OCI-M1 (cell line): ENCODE measurements at regions not wholly inside any gene's neighbourhood (a gene's known extent, or its start where the extent isn't known, plus 50 kb on each side); places are given as distances from the start of the nearest gene placed in this dataset.
A peak's percentile ranks its signal among the peaks of the same experiment; 100 is the strongest.
"Not testable (repeated sequence)": the region's sequence is repeated elsewhere in the genome, so short reads cannot be mapped to it uniquely, and the experiment has no call there.

Experiments
- DNase-seq: peaks from one replicate; lab custom pipeline; 2025; lab: John Stamatoyannopoulos, UW

DNA sequence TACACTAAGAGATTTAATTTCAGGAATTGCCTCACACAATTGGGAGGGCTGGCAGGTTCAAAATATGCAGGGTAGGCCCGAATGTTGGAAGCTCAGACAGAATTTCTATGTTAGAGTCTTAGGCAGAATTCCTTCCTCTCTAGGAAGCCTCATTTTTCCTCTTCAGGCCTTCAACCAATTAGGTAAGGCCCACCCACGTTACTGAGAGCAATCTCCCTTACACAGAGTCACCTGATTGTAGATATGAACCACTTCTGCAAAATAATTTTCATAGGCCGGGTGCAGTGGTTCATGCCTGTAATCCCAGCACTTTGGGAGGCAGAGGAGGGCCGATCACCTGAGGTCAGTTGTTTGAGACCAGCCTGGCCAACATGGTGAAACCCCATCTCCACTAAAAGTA lies 50.2 kb upstream of the HIVEP1 start:
- no peak for DNase-seq

DNA sequence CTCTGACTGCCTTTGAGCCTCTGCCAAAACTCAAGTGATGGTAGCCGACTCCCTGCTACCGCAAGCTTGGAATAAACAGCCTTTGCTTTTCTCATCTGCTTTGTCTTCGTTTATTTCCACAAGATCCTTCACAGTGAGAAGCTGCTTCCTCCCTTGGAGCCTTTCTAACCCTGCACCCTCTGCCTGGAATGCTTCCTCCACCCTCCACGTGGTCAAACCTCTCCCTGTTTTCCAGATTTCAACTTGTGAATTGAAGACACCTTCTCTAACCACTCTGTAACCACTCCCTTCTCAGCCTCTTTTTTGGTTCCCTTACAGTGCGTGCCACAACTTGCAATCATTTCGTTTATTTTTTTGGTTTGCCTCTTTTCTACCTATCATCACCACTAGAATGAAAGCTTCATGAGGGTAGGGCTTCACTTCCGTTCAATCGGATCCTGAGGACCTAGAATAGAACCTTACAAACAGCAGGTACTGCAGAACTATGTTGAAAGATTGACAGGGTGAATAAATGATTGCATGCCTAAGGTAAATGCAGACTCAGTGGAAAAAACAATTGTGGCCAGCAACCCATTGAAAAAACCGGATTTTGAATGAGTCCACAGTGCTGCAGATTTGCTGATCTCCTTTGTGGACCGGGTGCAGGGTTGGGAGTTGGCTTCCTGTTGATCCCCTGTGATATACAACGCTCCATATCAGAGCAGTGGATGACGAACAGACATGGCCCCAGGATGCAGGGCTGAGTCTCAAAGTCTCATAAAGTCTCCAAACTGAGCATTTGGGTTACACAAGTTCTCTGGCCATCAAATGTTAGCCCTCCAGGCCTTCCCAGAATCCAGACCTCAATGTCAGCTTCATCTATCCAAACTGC lies 51.0 kb upstream of the HIVEP1 start:
- DNase-seq = no peak

DNA sequence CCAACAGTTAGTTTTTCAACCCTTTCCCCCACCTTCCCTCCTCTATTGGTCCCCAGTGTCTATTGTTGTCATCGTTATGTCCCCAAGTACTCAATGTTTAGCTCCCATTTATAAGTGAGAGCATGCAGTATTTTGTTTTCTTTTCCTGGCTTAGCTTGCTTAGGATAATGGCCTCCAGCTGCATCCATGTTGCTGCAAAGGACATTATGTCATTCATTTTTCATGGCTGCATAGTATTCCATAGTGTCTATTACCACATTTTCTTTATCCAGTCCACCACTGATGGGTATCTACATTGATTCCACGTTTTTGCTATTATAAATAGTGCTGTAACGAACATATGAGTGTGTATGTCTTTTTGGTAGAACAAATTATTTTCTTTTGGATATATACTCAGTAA lies 55.3 kb upstream of the HIVEP1 start:
- DNase-seq = no peak

DNA sequence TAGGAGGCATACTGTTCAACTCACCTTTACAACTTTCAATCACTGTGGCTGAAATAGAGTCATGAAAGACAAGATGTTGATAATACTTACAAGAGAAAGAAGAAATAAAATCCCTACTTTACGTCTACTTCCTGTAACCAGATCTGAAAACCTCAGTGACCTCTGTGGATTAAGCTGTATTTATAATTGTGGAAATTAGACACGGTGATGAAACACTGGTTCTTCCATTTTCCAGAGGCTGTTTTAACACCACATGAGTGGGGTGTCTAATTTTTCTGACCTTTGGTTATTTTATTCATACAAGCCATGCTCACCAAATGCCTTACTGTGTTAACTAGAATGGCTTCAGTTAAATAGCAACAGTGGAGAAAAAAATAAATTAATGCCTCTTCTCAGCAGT lies 58.5 kb upstream of the HIVEP1 start:
- DNase-seq = no peak

DNA sequence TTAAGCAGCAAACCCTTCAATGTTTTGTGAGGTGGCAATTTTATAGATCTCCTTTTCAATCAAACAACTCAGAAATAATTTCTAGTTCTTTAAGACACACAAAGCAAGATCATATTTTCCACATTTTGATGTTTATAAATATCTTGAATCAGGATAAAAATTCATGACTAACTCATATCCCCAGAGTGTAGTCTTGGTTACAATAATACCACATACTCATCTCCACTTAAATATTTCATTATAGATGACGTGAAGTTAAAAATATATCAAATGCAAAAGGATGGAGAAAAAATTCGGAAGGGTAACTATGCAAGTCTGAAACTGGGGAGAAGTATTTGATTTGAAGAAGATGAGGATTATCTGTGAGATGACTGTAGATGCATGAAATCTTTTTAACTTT lies 59.8 kb upstream of the HIVEP1 start:
- DNase-seq = no peak

DNA sequence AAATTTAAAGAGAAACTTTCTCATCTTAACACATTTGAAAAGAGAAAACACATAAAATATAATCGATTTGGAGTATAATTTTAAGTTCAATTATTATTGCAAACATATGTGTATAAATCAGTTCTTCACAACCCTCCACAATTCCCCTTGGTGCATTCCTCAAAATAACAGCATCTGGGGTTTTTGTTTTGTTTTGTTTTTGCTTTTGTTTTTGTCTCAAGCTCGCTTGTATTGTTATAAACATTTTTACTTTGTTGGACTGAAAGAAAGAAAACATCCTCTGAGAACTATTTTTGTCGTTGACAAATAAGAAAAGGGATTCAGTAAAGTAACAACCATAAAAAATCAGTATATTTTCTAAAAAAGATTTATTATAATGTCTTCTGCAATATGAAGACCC lies 60.2 kb upstream of the HIVEP1 start:
- no peak for DNase-seq

DNA sequence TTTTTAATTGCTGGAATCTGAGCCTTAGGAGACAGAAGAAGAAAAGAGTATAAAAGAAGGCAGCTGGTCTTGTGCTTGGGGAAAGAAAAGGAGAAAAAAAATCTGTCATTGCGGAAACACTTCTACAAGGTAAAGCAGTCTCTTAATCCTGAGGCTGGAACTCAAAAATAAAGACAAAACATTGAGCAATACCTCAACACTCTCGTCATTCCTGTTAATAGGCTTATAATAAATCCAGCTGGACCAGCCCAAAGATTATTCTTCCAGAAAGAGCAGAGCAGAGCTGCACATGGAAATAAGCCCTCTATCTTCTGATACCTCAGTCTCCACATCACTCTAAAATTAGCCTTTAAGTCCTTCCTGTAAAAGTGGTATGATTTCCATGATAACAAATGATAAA lies 62.0 kb upstream of the HIVEP1 start:
- DNase-seq = no peak

DNA sequence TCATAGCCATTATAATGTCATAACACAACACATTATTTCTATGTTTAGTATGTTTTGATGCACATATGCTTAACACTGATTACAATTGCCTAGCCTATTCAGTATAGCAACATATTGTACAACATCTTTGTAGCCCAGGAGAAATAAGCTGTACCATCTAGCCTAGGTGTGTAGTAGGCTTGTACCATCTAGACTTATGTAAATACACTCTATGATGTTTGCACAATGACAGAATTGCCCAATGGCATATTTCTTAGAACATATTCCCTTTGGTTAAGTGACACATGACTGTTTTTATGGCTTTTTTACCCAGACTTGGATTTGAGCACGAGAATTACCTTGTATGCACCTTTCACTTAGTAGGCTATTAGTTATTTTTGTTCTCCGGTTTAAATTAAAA lies 64.5 kb upstream of the HIVEP1 start:
- DNase-seq = no peak

DNA sequence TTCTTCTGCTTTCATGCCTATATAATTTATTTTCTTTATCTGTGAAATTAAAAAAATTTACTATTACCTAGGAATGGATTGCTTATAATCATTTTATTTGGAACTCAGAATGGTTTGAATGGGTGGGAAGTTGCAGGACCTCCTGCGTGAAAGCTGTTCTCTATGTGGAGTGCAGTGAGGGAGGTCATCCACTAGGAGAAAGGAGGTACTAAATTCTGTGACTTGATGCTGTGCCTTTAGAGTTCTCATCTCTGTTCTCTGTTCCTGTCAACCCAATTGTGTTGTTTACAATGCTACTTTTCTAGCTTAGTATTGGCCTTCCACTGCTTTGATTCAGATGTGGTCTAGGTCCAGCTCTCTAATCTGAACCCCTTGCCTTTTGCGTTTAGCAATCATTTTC lies 65.0 kb upstream of the HIVEP1 start:
- DNase-seq = no peak

DNA sequence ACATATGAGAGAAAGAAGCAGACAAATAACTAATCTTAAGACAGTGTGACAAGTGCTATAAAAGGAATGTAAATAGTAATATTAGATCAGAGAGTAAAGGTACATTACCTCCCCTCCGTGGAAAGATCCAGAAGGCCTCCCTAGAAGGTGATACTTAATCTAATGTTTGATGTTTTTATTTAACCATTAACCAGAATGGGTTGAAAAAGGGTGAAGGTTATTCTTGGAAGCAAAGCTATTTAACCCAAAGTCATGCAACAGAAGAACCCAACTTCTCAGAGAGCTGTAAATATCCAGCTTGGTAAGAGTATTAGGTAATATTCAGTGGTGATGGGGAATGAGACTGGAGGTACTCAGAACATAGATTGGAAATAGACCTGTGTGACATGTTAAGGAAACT lies 68.0 kb upstream of the HIVEP1 start:
- DNase-seq = no peak

DNA sequence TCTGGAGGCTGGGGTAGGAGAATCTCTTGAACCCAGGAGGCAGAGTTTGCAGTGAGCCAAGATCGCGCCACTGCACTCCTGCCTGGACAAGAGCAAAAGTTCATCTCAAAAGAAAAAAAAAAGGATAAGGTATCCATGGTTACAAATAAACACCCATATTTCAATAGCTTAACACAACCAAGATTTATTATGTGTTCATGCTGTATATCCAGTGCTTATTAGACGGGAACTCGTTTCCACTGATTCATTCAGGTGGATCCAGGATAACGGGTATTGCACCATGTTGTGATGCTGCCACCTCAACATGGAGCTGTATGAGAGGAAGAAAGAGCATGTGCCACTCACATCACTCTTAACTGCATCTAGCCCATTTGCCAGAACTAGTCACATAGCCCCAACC lies 69.1 kb upstream of the HIVEP1 start:
- DNase-seq = no peak

DNA sequence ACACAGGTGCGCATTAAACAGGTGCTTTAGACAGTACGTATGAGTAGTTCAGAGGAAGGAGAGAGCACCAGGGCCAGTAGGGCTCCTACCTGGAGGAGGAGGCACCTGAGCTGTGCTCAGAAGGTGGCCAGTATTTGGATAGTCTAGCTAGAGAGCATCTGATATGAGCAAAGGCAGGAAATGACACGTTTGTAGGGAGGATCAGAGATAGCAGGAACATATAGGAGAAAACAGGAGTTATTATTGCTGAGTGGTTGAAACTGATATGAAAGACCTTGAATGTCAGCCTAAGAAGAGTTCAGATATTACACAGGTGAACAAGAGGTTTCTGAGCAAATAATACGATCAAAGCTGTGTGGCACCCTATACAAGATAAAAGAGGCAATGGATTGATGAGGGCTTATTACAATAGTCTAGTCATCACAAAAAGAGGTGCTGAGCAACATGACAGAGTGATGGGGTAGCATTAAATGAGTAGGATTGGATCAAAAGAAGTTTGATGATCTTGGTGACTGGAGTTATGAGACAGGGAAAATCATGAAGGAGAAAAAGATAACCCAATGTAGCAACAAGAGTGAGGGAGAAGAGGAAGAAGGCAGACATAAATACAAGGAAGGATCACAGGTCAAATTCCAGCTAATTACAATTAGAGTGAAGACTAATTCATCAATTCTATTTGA lies 69.8 kb upstream of the HIVEP1 start:
- no peak for DNase-seq

DNA sequence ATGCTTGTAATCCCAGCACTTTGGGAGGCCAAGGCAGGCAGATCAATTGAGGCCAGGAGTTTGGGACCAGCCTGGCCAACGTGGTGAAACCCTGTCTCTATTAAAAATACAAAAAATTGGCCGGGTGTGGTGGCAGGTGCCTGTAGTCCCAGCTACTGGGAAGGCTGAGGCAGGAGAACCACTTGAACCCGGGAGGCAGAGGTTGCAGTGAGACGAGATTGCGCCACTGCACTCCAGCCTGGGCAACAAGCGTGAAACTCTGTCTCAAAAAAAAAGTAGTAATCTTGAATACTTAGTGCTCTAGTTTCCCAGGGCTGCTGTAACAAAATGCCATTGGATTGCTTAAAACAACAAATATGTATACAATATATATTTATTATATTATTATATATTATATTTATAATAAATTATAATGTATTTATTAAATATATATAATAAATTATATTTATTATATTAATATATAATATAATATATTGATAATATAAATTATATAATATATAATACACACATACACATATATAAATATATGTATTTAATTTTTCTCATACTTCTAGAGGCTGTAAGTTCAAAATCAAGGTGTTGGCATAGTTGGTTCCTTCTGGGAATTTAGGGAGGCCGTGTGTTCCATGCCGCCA lies 71.5 kb upstream of the HIVEP1 start:
- not testable (repeated sequence) for DNase-seq

DNA sequence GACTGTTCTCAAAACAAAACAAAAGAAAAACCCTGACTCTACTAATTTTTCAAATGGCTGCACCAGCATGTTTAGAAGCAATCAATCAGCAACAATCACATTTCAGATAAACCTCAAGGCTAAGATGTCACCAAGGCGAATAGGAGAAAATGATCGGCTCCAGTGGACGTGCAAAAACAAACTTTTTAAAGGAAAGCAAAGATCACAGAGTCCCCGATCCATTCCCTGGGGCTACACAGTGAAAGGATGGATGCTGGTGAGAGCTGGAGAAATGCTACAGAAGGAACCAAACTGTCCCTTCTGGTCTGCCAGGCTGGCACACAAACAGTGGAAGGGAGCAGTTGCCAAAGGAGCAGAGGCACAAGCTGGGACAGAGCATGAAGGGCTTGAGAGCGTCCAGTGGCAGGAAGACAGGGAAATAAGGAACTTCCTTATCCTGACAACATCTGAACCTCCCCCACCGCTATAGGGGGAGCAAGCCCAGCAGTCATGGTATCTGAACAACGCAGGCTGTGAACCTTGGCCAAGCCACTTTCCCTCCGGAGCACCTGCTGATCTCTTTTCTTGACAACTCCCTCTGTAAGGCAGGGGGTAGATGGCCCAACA lies 73.7 kb upstream of the HIVEP1 start:
- peak; percentile 93 for DNase-seq

DNA sequence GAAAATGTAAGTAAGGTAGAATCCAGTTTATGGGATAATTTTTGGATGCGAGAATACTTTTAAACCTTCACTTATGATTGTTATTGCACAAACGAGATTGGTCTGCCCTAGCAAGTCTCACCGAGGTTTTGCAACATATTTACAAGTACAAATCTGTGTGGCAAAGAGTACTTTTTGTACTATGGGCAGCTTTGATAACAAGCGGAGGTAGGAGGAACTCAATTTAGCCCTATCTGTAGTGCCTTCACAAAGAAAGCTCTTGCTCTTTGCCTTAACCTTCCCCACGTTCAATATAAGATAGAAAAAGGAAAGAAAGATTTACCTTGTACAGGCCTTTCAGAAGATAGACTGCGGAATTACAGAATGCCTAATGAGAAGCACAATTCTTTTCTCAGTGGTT lies 77.5 kb upstream of the HIVEP1 start:
- DNase-seq = peak; percentile 30

DNA sequence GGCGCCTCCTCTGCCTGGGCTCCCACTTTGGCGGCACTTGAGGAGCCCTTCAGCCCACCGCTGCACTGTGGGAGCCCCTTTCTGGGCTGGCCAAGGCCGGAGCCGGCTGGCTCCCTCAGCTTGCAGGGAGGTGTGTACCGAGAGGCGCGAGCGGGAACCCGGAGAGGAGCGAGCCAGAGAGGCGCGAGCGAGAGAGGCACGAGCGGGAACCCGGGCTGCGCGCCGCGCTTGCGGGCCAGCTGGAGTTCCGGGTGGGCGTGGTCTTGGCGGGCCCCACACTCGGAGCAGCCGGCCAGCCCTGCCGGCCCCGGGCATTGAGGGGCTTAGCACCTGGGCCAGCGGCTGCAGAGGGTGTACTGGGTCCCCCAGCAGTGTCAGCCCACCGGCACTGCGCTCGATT lies 79.2 kb upstream of the HIVEP1 start:
- not testable (repeated sequence) for DNase-seq

DNA sequence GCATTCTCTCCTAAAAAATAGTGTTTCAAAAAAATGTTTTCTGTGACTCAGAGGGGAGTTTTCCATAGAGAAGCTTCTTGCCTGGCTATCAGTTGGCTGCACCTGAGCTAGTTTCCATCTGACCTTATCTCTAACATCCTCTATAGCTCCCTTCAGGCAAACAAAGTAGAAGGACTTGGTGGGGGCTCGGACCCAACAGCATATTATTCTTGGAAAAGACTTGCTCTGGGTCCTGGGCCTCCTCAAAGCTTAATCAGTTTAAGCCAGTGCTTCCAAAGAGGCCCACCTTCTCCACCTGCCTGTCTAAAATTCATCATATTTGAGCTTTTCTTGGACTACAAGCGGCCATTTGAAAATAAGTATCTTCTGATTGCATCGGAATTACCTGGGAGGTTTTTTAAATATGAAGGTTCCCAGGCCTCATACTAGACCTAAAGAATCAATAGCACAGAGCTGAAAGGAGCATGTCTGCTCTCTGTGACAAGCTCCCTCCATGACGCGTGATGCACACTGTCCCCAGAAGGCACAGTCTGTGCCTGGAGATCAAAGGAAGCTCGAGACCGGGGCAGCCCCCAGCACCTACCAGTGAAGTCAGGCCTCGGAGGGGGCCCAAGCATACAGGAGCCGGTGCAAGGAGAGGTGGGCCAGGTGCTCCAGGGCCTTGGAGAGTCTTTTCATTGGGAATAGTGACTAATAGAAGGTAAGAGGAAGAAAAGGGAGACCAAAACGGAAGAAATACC lies 80.6 kb upstream of the HIVEP1 start:
- peak; percentile 59 for DNase-seq

DNA sequence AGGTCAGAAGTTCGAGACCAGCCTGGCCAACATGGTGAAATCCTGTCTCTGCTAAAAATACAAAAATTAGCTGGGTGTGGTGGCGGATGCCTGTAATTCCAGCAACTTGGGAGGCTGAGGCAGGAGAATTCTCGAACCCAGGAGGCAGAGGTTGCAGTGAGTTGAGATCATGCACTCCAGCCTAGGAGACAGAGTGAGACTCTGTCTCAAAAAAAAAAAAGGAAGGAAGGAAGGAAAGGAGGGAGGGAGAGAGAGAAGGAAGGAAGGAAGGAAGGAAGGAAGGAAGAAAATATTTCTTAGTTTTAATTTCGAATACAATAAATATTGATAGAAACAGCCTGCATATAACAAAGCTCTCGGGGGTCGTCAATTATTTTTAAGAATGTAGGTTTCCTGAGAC lies 81.3 kb upstream of the HIVEP1 start:
- not testable (repeated sequence) for DNase-seq

DNA sequence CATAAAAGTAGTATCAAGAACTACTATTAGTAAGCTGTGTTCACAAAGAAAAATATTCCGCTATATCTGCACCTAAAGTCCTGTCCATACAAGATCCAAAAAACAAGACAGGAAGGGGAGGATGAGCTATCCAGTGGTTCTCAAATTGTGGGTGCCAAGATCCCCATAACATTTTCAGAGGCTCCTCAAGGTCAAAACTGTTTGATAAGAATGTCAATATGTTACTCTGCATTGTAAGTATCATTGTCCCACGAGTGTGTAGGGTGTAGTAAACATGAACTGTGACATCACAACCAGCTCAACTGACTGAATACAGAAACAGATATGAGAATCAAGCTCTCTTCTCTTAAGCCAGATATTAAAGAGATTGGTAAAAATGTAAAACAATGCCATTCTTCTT lies 81.9 kb upstream of the HIVEP1 start:
- no peak for DNase-seq

DNA sequence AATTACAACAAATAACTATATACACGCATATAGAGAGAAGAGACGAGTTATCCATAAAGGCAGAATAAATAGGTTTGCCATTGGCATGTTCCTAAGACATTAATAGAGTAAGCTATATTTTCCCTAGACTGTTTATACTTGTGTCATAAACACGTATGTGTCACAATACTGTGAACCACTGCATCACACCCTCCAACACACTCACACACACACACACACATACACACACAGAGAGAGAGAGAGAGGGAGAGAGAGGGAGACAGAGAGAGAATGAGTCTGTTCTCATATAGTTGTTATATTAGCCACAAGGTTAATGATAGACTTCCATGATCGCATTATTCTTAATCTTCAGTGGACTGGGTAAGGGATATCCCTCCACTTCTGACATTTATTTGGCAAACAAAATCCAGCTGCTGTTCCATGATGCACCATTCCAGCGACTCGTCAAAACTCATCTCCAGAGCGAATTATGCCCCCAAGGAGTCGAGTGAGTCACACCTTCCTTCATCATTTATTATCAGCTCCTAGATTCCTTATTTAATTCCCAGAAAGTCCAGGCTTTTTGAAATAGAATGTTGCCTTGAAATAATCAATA lies 82.8 kb upstream of the HIVEP1 start:
- no peak for DNase-seq

DNA sequence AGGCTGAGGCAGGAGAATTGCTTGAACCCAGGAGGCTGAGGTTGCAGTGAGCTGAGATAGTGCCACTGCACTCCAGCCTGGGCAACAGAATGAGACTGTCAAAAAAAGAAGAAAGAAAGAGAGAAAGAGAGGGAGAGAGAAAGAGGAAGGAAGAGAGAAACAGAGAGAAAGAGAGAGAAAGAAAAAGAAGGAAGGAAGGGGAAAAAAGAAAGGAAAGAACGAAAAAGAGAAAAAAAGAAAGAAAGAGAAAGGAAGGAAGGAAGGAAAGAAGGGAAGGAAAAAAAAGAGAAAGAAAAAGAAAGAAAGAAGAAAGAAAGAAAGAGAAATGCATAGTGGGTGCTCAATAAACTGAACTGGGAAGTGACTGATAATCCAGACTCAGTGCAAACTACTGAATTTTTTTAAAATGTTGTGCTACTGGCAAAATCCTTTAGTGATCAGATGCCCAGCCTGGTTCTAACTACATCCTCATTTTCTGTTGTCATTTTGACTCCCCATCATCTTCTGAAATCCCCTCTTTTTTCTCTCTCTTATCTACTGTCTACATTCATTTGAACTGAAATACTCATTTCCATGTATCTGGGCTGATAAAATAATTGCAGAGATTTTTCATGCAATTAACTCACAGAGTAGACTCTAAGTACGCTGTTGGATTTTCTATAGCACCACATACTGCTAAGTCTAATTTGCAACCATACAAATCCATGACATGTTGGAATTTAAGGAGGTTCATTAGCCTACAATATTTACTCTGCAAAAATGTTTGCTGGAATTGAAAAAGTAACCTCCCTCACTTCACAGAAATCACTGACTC lies 85.3 kb upstream of the HIVEP1 start:
- DNase-seq = no peak
